A673 (cell line): ENCODE measurements at regions not wholly inside any gene's neighbourhood (a gene's known extent, or its start where the extent isn't known, plus 50 kb on each side); places are given as distances from the start of the nearest gene placed in this dataset.

Experiments used
- CTCF ChIP-seq: fragments of 300-800, 200-600 bp; sonication (generic); conservative IDR thresholded peaks from 2 replicates; pipeline ENCODE4 v1.5.1; 2017; ENCODE audit warnings: low read depth, mild to moderate bottlenecking, antibody characterized with exemption, low read length, moderate library complexity, mixed read lengths
- EZH2 ChIP-seq: fragments of 200-600 bp; sonication (generic); IDR thresholded peaks from 2 replicates; pipeline ENCODE4 v1.6.1; 2017; ENCODE audit warnings: borderline replicate concordance, low read depth, mild to moderate bottlenecking, mixed read lengths, antibody characterized with exemption, low read length; ENCODE audit not compliant: poor library complexity, severe bottlenecking

- TF ChIP-seq CTCF = no peak
- TF ChIP-seq EZH2 = no peak
These were observed 294.7 kb upstream of the ZC3H12C start for GRCh38 chr11:109798521-109798920.
